HL-60 (cell line): ENCODE measurements at regions not wholly inside any gene's neighbourhood (a gene's known extent, or its start where the extent isn't known, plus 50 kb on each side); places are given as distances from the start of the nearest gene placed in this dataset.

Experiments
- CTCF ChIP-seq: IDR thresholded peaks from one replicate; pipeline ENCODE4 v1.5.1; 2011; ENCODE audit warnings: low read length, control low read depth, inconsistent platforms; ENCODE audit not compliant: insufficient read depth
- GABPA ChIP-seq: IDR thresholded peaks from 2 replicates; pipeline ENCODE4 v1.6.1; 2012; ENCODE audit warnings: low read depth
- POLR2AphosphoS5 ChIP-seq: IDR thresholded peaks from 2 replicates; pipeline ENCODE4 v1.6.1; 2012; ENCODE audit warnings: low read depth
- REST ChIP-seq: IDR thresholded peaks from 2 replicates; pipeline ENCODE4 v1.6.1; 2012; ENCODE audit warnings: low read depth; ENCODE audit not compliant: insufficient replicate concordance
- SPI1 ChIP-seq: IDR thresholded peaks from 2 replicates; pipeline ENCODE4 v1.6.1; 2012; ENCODE audit warnings: low read depth, mild to moderate bottlenecking, borderline replicate concordance

GRCh38 chr3:117297541-117297940 lies 588.0 kb downstream of the TUSC7 start:
- TF ChIP-seq CTCF: no peak
- TF ChIP-seq POLR2AphosphoS5: no peak
- TF ChIP-seq REST: no peak
- TF ChIP-seq GABPA: no peak
- no peak for TF ChIP-seq SPI1
